Urinary bladder (tissue), 3 donors: ENCODE measurements at regions not wholly inside any gene's neighbourhood (a gene's known extent, or its start where the extent isn't known, plus 50 kb on each side); places are given as distances from the start of the nearest gene placed in this dataset.
"Not testable (repeated sequence)": the region's sequence is repeated elsewhere in the genome, so short reads cannot be mapped to it uniquely, and the experiment has no call there.

Experiments used
- DNase-seq: peaks from one replicate; pipeline ENCODE4 v3.0.0-alpha.2; 2015; ENCODE audit errors: extremely low spot score
- H3K27ac ChIP-seq: one replicate; pipeline ENCODE4 v1.5.1; 2013; ENCODE audit warnings: low read depth, mild to moderate bottlenecking, moderate library complexity
- H3K36me3 ChIP-seq: one replicate; pipeline ENCODE4 v1.6.1; 2013; ENCODE audit warnings: mild to moderate bottlenecking, moderate library complexity; ENCODE audit not compliant: insufficient read depth
- H3K4me1 ChIP-seq: one replicate; pipeline ENCODE4 v1.6.1; 2013; ENCODE audit warnings: mild to moderate bottlenecking, moderate library complexity; ENCODE audit not compliant: insufficient read depth
- H3K4me3 ChIP-seq: one replicate; pipeline ENCODE4 v1.5.1; 2013; ENCODE audit warnings: low read depth, low read length
- WGBS: extraction: QIAGEN DNeasy Blood & Tissue Kit; methylation state at CpG from one replicate; pipeline ENCODE4 v1.1.7; 2013; 5-methylcytosine and 5-hydroxymethylcytosine counted together
- donor health status: healthy with polysubstance abuse.
- donor health status: healthy.

- Histone ChIP-seq H3K36me3 (no peaks in the 10 kb centered on the region), H3K27ac (no peak overlapping the region), H3K4me1 (peaks cover 2% of the 10 kb centered on the region), H3K4me3 (no peak overlapping the region)
- no peak for DNase-seq
Measured at GRCh38 chr10:53069013-53069412, 296.4 kb upstream of the MBL2 start.

- Histone ChIP-seq H3K27ac (no peak overlapping the region), H3K4me1 (no peaks in the 10 kb centered on the region), H3K4me3 (no peak overlapping the region), H3K36me3 (no peaks in the 10 kb centered on the region)
- 36% methylated on average over 2 of the region's 2 CpGs for WGBS
- DNase-seq = no peak
Measured at GRCh38 chr10:53064614-53065013, 292.0 kb upstream of the MBL2 start.

- Histone ChIP-seq H3K27ac (no peak overlapping the region), H3K4me1 (no peaks in the 10 kb centered on the region), H3K4me3 (no peak overlapping the region), H3K36me3 (no peaks in the 10 kb centered on the region)
- no peak for DNase-seq
- WGBS = 86% methylated on average over 3 of the region's 3 CpGs
Measured at GRCh38 chr10:53063805-53064204, 291.2 kb upstream of the MBL2 start.

GRCh38 chr10:53052521-53053164 lies 280.1 kb upstream of the MBL2 start:
- H3K4me3 ChIP-seq = no peak overlapping the region
- no peaks in the 10 kb centered on the region for H3K4me1 ChIP-seq
- no peaks in the 10 kb centered on the region for H3K36me3 ChIP-seq
- H3K27ac ChIP-seq = no peak overlapping the region
- 60% methylated on average over 6 of the region's 6 CpGs for WGBS
- DNase-seq = no peak

GRCh38 chr10:53045315-53045714 lies 272.7 kb upstream of the MBL2 start:
- WGBS = 86% methylated on average over 2 of the region's 2 CpGs
- no peak for DNase-seq
- H3K4me3 ChIP-seq = no peak overlapping the region

GRCh38 chr10:53035823-53036222 lies 263.2 kb upstream of the MBL2 start:
- not testable (repeated sequence) for DNase-seq, H3K4me1 ChIP-seq, H3K27ac ChIP-seq, H3K4me3 ChIP-seq, H3K36me3 ChIP-seq
- 97% methylated on average over 5 of the region's 5 CpGs for WGBS

More at GRCh38 chr10:53045315-53045714, 272.7 kb upstream of the MBL2 start:
- Histone ChIP-seq H3K4me1 (no peaks in the 10 kb centered on the region), H3K27ac (no peak overlapping the region), H3K36me3 (no peaks in the 10 kb centered on the region)

- DNase-seq = no peak
- Histone ChIP-seq H3K4me3 (no peak overlapping the region), H3K4me1 (no peaks in the 10 kb centered on the region), H3K27ac (no peak overlapping the region), H3K36me3 (no peaks in the 10 kb centered on the region)
- 76% methylated on average over 2 of the region's 2 CpGs for WGBS
Measured at GRCh38 chr10:53033396-53033795, 260.8 kb upstream of the MBL2 start.

GRCh38 chr10:53029872-53030849 lies 257.6 kb upstream of the MBL2 start:
- H3K4me1 ChIP-seq, H3K27ac ChIP-seq, H3K4me3 ChIP-seq, H3K36me3 ChIP-seq, DNase-seq: not testable (repeated sequence)
- WGBS = 20% methylated on average over 8 of the region's 8 CpGs

- no peaks in the 10 kb centered on the region for H3K4me1 ChIP-seq
- H3K27ac ChIP-seq = no peak overlapping the region
- no peak overlapping the region for H3K4me3 ChIP-seq
- no peaks in the 10 kb centered on the region for H3K36me3 ChIP-seq
- WGBS = 93% methylated on average over 9 of the region's 9 CpGs
- DNase-seq = no peak
Measured at GRCh38 chr10:53029449-53029848, 256.9 kb upstream of the MBL2 start.

GRCh38 chr10:53025765-53026164 lies 253.2 kb upstream of the MBL2 start:
- not testable (repeated sequence) for H3K4me1 ChIP-seq, DNase-seq, H3K36me3 ChIP-seq, H3K4me3 ChIP-seq, H3K27ac ChIP-seq
- WGBS = 54% methylated on average over 6 of the region's 6 CpGs

GRCh38 chr10:53025172-53025711 lies 252.7 kb upstream of the MBL2 start:
- WGBS = 7% methylated on average over 9 of the region's 9 CpGs
- Histone ChIP-seq H3K4me1 (no peaks in the 10 kb centered on the region), H3K36me3 (no peaks in the 10 kb centered on the region), H3K27ac (no peak overlapping the region), H3K4me3 (no peak overlapping the region)
- DNase-seq = no peak

- Histone ChIP-seq H3K4me1 (no peaks in the 10 kb centered on the region), H3K27ac (no peak overlapping the region), H3K4me3 (no peak overlapping the region), H3K36me3 (no peaks in the 10 kb centered on the region)
- WGBS = 64% methylated on average over 2 of the region's 2 CpGs
- no peak for DNase-seq
Measured at GRCh38 chr10:53023411-53023810, 250.8 kb upstream of the MBL2 start.

GRCh38 chr10:53022611-53023088 lies 250.1 kb upstream of the MBL2 start:
- 85% methylated on average over 5 of the region's 5 CpGs for WGBS
- no peak for DNase-seq
- no peaks in the 10 kb centered on the region for H3K4me1 ChIP-seq
- no peak overlapping the region for H3K4me3 ChIP-seq
- H3K27ac ChIP-seq = no peak overlapping the region
- no peaks in the 10 kb centered on the region for H3K36me3 ChIP-seq
